Stimulated activated CD8-positive, alpha-beta memory T cell treated with anti-CD3 and anti-CD28 coated beads, Interleukin-15, amount 100 ng/mL, for 24 hours (primary cell): ENCODE measurements at regions not wholly inside any gene's neighbourhood (a gene's known extent, or its start where the extent isn't known, plus 50 kb on each side); places are given as distances from the start of the nearest gene placed in this dataset.
"Not testable (repeated sequence)": the region's sequence is repeated elsewhere in the genome, so short reads cannot be mapped to it uniquely, and the experiment has no call there.

Experiments
- DNase-seq: peaks from one replicate; pipeline ENCODE4 v3.0.0-alpha.2; 2020; ENCODE audit warnings: low read depth

GRCh38 chr9:71271602-71272001, 150.2 kb upstream of the TRPM3 start:
- no peak for DNase-seq

GRCh38 chr9:71270554-71270953, 149.1 kb upstream of the TRPM3 start:
- DNase-seq: no peak

GRCh38 chr9:71269859-71270258, 148.4 kb upstream of the TRPM3 start:
- no peak for DNase-seq

- no peak for DNase-seq
Measured at GRCh38 chr9:71268871-71269635, 147.6 kb upstream of the TRPM3 start.

GRCh38 chr9:71263451-71263850, 142.0 kb upstream of the TRPM3 start:
- no peak for DNase-seq

- not testable (repeated sequence) for DNase-seq
Measured at GRCh38 chr9:71260419-71260818, 139.0 kb upstream of the TRPM3 start.

- DNase-seq: no peak
Measured at GRCh38 chr9:71254592-71255277, 133.3 kb upstream of the TRPM3 start.

- DNase-seq: no peak
Measured at GRCh38 chr9:71253011-71253410, 131.6 kb upstream of the TRPM3 start.

GRCh38 chr9:71250581-71250980, 129.2 kb upstream of the TRPM3 start:
- DNase-seq: no peak

- no peak for DNase-seq
Measured at GRCh38 chr9:71249729-71250317, 128.4 kb upstream of the TRPM3 start.

GRCh38 chr9:71245651-71246050, 124.2 kb upstream of the TRPM3 start:
- no peak for DNase-seq

GRCh38 chr9:71243951-71244350, 122.5 kb upstream of the TRPM3 start:
- DNase-seq: no peak

- no peak for DNase-seq
Measured at GRCh38 chr9:71242081-71242480, 120.7 kb upstream of the TRPM3 start.

- no peak for DNase-seq
Measured at GRCh38 chr9:71237051-71237450, 115.6 kb upstream of the TRPM3 start.

GRCh38 chr9:71233646-71234045, 112.2 kb upstream of the TRPM3 start:
- no peak for DNase-seq

- DNase-seq: no peak
Measured at GRCh38 chr9:71223953-71224538, 102.6 kb upstream of the TRPM3 start.

GRCh38 chr9:71218774-71219173, 97.4 kb upstream of the TRPM3 start:
- DNase-seq: no peak

GRCh38 chr9:71213633-71214032, 92.2 kb upstream of the TRPM3 start:
- no peak for DNase-seq

- no peak for DNase-seq
Measured at GRCh38 chr9:71210326-71210725, 88.9 kb upstream of the TRPM3 start.

- no peak for DNase-seq
Measured at GRCh38 chr9:71209890-71210289, 88.5 kb upstream of the TRPM3 start.

- no peak for DNase-seq
Measured at GRCh38 chr9:71202931-71203330, 81.5 kb upstream of the TRPM3 start.

GRCh38 chr9:71191708-71192107, 70.3 kb upstream of the TRPM3 start:
- DNase-seq: no peak

- no peak for DNase-seq
Measured at GRCh38 chr9:71183251-71183650, 61.8 kb upstream of the TRPM3 start.
